GM21576 (cell line): ENCODE measurements at regions not wholly inside any gene's neighbourhood (a gene's known extent, or its start where the extent isn't known, plus 50 kb on each side); places are given as distances from the start of the nearest gene placed in this dataset.

ENCODE experiments used
- ATAC-seq: cut with Tn5 transposase; IDR thresholded peaks from one replicate; pipeline ENCODE4 v1.9.1; 2021; ENCODE audit warnings: mild to moderate bottlenecking, moderate library complexity; ENCODE audit not compliant: unreplicated experiment

DNA sequence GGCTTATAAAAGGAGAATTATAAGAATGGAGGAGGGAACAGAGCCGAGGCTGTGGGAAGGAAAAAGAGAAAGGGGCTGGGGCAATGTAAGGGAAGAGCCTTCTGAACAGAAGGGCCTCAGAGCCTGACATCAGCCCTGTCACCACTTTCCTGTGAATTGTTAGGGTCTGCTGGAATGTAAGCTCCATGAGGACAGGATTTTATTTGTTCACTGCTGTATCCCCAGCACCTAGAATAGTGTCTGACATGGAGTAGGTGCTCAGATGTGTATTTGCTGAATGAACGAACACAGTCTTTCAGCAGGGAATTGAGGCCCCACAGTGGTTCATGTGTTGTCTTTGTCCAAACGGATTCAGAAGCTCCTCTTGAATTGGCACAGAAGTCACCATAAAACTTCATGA lies 251.5 kb downstream of the OPA1 start:
- no peak for ATAC-seq

- no peak for ATAC-seq
Measured at GRCh38 chr3:193845144-193845543, 252.1 kb downstream of the OPA1 start.

DNA sequence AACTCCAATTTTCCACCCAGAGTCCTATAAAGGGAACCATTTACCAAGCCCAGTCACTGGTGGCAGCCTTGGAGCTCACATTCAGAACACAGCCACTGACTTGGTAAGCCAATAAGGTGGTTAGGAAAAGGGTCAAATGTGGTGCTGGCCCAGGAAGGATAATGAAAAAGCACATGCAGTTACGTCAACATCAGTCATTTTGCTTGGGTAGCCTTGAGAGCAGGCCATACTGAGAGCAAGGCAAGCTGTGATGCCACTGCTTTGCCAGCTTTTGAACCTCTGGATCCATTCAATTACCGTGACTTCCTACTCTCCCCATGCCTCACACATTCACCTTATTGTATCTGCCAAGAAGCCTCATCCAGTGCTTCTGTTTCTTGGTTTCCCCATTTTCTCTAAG lies 253.6 kb downstream of the OPA1 start:
- ATAC-seq, result no peak

GRCh38 chr3:193847402-193847801 lies 254.4 kb downstream of the OPA1 start:
- no peak for ATAC-seq

DNA sequence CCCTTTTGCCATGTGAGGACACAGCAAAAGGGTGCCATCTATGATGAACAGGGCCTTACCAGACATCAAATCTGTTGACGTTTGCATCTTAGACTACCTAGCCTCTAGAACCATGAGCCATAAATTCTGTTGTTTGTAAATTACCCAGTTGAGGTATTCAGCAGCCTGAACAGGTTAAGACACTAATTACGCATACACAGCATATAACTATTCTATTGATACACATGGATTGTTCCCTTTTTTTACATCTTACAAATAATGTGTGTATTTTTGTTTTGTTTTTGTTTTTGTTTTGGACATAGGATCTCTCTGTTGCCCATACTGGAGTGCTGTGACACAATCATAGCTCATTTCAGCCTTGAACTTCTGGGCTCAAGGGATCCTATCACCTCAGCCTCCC lies 255.5 kb downstream of the OPA1 start:
- no peak for ATAC-seq

- no peak for ATAC-seq
Measured at GRCh38 chr3:193850084-193850619, 257.1 kb downstream of the OPA1 start.

DNA sequence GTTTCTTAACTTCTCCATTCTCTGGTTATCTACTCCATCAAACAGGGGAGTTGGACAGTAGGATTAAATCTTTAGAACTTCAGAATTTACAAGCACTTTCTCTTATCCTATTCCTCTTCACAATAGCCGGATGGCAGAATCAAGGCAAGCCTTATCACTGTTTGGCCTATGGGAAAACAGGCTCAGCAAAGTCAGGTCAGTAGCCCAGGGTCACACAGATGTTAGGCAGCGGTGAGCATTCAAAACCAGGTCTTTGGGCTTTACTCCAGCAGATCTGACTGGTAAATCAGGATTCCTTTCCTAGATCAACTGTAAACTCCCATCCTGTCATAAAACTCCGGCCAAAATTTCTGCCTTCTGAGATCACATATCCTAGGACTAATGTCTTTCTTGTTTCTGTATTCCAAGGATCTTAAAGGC lies 258.4 kb downstream of the OPA1 start:
- ATAC-seq, result no peak

DNA sequence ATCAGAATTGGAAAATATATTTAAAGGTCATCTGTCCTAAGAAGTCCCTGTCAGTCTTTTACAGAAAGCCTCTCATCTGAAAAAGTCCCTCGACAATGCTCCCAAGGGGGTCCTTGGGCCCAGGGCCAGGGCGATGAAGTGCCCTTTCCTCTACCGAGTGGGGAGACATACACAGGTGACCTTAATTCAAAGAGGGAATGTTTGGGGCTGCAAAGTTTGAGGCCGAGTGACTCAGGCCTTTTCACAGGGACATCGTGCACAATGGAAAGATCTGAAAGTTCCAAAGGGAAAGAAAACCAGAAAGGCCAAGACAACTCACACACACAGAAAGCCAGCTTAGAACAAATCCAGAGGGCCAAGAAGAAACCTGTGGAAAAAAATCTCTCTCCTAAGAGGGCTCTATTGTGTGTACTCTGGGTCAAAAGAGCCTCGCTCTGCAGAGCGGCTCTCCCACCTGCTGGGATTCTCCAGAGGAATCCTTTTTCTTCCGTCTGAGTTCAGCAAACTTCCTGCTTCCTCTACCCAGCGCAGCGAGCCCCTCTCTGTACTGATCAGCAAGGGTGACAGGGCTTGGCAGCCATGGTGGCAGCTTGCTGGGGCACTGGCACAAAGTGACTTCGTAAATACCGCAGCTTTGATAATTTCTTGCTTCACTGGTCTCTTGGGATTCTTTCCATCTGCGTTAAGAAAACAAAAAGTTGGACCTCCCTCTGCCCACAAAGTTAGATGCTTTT lies 259.1 kb downstream of the OPA1 start:
- no peak for ATAC-seq

GRCh38 chr3:193852901-193853300 lies 259.9 kb downstream of the OPA1 start:
- ATAC-seq, result no peak

GRCh38 chr3:193853511-193854219 lies 260.7 kb downstream of the OPA1 start:
- no peak for ATAC-seq

DNA sequence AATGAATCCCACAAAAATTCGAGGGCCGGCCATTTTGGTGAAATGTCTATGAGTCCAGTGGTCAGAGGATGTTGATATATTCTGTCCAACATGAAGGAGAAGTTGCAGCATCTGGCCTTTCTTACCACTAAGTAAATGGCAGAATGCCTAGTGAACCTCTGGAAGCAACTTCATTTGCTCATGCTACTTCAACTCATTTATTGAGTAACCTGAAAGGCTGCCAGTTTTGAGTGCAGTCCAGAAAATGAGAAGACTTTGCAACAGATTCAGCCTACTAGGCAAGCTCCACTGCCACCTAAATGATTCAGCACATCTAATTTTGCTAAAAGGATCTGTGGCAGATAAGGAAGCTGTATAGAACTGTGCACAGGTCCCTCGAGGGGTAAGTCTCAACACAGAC lies 265.0 kb downstream of the OPA1 start:
- no peak for ATAC-seq

DNA sequence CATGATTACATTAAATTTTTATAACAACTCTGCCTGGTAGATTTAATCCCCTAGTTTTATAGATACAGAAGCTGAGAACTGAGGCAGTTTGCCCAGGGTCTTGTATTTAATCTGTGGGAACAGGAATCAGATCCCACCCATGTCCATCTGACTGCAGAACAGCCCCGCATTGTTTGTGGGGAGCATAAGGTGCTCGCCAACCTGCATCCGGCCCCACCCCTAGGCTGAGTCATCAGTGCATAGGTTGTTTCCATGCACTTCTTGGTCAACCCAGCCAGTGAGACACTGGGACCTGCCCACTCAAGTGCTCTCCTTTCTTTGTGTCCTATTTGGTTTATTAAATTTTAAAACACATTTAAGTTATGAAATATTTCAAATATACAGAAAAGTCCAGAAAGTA lies 266.2 kb downstream of the OPA1 start:
- no peak for ATAC-seq

DNA sequence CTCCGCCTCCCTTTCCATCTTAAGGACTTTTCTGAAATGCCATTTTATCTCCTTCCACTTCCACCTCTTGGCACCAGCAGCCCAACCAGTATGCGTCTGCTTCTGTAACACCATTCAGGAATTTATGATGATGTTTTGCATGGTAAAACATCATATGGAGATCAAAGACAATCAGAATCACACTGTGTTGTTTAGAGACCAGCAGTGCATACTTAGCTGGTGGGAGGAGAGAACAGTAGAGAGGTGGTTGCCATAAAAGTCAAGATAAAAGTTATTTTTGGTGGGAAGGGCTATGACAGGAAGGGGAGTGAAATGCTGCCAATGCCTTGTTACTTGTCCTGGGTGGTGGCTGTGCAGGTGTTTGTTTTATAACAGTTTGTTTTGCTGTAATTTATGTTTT lies 268.0 kb downstream of the OPA1 start:
- ATAC-seq, result no peak

DNA sequence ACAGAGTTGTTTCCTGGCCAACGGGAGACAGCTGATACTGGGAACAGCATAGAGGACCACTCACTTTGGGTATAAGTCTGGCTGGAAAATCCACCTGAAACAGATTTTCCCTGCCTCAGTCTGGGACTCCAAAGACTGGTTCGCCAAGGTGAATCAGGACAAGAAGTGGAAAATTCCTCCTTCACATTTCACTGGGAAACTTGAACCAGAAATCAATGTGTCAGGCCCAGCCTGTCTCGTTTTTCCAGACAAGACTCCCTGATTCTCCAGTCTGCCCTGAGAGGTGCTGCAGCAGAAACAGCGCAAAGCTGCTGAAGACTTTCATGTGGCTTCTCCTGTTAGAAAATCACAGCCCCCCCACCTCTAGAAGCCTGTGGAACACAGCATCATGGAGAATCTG lies 269.8 kb downstream of the OPA1 start:
- no peak for ATAC-seq

DNA sequence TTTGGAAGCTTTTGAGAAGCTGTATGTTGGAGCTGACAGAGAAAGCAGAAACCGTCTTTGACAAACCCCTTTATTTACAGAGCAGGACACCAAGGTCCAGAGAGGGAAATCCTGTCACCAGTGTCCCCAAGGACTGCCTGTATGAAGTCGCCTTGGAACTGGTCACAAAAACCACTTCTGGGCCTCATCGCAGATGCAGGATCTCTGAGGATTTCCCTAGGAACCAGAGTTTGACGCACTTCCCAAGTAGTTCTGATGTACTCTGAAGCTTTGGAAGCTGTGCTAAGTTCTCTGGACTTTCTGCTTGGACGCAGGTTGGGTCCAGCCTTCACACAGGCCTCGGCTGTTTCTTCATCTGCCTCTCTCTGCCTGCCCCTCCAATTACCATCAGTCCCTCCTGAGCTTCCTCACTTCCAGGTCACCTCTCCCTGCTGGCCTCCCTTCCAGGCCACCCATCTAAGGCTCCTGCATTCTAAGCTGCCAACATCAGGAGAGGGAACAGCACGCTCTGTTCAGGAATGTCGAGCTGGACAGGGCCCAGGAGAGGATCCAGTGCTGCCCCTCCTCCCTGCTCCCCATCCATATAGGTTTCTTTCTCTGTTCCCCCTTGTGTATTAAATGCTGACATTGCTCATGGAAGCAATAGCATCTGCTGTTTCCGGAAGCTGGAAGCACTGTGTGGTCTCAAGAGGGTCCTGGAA lies 270.8 kb downstream of the OPA1 start:
- no peak for ATAC-seq

GRCh38 chr3:193865339-193865738 lies 270.6 kb upstream of the HES1 start:
- ATAC-seq, result peak; percentile 87

- no peak for ATAC-seq
Measured at GRCh38 chr3:193865896-193866480, 270.0 kb upstream of the HES1 start.

DNA sequence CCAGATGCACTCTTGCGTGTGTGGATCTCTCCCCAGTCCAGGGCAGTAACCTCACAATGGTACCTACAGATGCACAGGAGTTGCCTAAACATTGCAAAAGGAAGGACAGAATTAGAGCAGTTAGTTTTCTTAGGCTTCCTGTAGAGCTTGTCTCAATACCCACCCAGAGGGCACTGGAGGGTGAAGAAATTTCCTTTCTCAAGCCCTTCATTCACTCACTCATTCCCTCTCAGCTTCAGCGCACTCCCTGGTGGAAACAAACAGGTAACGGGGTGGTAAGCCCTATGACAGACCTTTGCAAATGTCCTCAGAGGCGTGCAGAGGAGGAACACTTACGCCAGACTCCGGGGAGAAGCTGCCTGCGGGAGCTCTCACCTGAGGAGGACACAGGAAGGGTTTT lies 267.4 kb upstream of the HES1 start:
- ATAC-seq, result peak; percentile 46

GRCh38 chr3:193869221-193870201 lies 266.4 kb upstream of the HES1 start:
- ATAC-seq, result no peak
